CD4-positive, alpha-beta T cell treated with Interleukin-4 for 4 hours (primary cell): ENCODE measurements at regions not wholly inside any gene's neighbourhood (a gene's known extent, or its start where the extent isn't known, plus 50 kb on each side); places are given as distances from the start of the nearest gene placed in this dataset.

Source experiments
- DNase-seq: peaks from one replicate; pipeline ENCODE4 v3.0.0-alpha.2; 2020

DNA sequence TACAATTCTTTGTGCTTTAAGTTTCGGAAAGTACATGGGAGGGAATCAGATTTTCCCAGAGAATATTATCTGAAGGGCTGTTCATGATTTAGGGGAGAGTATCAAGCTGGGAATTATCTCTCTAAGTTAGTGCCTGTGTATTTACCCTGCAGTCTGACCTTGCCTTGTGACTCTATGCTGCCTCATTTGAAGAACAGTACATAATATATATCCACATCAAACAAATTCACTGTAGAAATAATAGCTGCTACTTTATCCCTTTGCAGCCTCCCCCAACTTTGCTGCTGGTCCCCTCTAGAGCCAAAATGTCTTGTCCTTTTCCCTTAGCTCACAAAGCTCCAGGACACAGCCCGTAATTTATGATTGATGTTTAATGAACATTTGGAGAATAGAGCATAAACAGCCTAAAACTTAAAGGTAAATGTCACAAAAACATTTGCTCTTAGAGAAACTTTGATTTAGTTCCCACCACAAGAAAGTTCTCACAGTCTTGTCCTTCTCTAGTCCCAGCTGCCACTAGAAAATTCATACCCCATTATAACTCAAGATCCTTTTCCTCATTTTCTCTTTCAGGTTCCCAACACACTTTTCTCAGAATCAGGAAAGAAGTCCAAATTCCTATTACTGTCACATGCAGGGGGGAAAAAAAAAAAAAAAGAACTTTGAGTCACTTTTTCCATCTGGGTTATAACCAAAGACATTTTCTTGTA is 1009.6 kb downstream of the FLRT2 start:
- DNase-seq = no peak

- DNase-seq = no peak
These were observed 1003.9 kb downstream of the FLRT2 start for GRCh38 chr14:86533834-86534233.

DNA sequence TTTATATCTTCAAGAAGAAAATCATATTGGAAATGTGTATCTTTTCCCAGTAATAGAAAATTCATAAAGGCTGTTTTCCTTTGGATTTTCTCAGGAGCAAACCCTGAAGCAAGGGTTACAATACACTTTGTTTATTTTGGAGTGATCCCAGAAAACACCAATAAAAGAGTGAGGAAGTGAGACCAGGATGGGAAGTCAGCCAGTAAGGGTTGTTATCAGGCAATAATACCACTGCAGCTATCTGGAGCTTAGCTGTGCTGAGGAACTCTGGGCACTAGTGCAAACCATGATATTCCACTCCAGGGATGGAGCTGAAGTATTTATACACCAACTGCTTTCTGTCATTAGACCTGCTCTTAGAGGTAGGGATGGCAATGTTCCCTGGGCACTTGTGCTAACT is 1002.3 kb downstream of the FLRT2 start:
- no peak for DNase-seq

- DNase-seq = no peak
These were observed 1000.5 kb downstream of the FLRT2 start for GRCh38 chr14:86530457-86530856.

GRCh38 chr14:86527312-86527711 is 997.4 kb downstream of the FLRT2 start:
- DNase-seq = no peak

DNA sequence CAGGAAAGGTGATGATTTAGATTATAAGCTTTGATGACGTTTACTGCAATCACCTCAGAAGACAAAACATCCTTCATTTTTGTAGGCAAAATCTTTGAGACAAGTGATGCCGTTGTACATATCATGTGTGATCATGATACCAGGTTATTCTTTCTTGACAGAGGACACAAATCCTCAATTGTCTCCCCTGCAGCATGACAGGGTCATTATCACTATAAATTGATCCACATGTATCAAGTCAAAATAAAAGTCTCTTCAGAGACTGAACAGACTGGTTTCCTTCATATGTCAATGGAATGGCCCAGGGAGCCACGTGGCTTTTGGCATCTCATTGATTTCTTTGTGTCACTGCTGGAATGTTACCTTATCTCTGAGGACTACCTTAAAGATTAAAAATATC is 995.7 kb downstream of the FLRT2 start:
- DNase-seq = no peak

GRCh38 chr14:86521843-86522242 is 991.9 kb downstream of the FLRT2 start:
- DNase-seq = no peak

- DNase-seq = no peak
These were observed 991.2 kb downstream of the FLRT2 start for GRCh38 chr14:86521031-86521730.

DNA sequence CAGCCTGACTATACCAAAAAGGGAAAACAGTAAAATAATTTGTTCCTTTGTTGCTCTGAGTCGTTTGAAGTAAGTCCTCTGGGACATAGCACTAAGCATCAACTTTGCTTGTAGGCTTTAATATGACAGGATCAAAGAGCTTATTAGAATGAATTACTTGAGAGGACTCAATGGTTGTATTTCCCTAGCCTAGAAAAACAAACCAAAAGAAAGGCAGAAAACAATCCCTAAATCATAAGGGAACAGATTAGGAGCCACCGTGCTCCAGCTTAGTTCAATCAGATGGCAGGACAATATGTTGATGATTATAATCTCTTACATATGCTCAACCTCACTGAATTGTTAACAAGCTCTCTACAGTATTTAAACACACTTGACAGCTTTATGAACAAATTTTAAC is 988.4 kb downstream of the FLRT2 start:
- no peak for DNase-seq

DNA sequence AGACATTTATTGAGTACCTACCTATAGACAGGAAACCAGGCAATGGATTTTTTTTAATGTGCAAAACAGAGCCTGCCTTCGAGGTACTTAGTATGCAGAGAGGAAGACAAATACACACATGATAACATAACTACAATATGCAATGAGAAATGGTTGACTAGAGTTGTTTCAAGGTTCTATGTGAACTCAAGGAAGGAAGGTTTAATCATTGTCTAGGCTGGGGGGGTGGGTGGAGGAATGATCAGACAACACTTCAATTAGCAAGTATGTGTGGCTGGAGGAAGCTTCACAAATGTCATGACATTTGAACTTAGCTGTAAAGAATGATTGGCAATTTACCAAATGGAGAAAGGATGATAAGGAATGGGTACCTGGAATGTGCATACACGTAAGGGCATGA is 985.3 kb downstream of the FLRT2 start:
- DNase-seq = no peak

GRCh38 chr14:86513564-86513963 is 983.6 kb downstream of the FLRT2 start:
- DNase-seq = no peak

GRCh38 chr14:86513056-86513455 is 983.1 kb downstream of the FLRT2 start:
- DNase-seq = no peak

- no peak for DNase-seq
These were observed 980.5 kb downstream of the FLRT2 start for GRCh38 chr14:86510491-86510890.

DNA sequence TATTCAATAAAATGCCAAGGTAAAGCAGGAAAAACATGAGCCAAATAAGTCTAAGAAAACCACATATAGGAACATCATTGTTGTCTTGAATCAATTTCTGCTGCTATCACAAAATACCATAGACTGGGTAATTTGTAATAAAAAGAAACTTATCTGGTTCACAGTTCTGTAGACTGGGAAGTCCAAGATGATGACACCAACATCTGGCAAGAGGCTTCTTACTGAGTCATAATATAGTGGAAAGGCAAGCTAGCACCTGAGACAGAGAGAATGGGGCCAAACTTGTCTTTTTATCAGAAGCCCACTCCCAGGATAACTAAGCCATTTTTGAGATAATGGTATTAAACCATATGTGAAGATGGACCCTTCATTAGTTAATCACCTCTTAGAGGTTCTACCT is 975.9 kb downstream of the FLRT2 start:
- no peak for DNase-seq

DNA sequence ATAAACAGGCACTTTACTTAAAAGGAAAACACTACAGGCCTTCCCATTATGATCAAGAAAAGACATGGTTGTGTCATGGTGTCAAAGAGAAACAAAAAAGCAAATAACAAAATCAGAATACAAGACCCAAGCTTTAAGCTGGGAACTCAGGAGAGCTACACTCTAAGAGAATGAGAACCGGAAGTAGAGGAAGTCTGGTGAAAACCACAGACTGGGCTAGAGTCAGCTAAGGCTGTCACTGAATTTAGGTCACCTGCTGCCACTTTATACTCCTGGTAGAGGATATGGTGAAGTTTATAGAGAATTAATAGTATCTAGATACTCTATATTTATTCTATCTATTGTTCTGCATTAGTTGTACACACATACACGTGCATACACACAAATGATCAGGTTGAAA is 971.7 kb downstream of the FLRT2 start:
- peak; percentile 6 for DNase-seq

GRCh38 chr14:86491743-86492142 is 961.8 kb downstream of the FLRT2 start:
- DNase-seq = no peak

- DNase-seq = no peak
These were observed 951.2 kb downstream of the FLRT2 start for GRCh38 chr14:86481104-86481503.

DNA sequence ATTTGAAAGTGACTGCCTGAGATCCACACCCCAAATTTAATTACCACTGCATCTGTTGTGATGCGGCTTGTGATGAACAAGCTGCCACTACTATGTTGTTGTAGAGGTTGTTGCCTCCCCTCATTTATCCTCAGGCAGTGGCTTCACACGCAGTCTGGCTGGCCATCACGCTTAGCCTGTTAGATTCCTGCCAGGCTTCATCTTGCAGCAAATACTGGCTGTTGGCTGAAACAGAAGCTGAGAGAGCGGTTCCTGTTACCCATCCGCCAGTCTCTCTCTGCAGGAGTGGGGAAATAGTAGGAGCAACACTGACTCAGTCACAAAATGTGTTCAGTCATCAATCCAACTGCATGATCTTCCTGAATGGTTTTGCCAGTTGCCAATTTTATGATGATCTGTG is 934.4 kb downstream of the FLRT2 start:
- no peak for DNase-seq

DNA sequence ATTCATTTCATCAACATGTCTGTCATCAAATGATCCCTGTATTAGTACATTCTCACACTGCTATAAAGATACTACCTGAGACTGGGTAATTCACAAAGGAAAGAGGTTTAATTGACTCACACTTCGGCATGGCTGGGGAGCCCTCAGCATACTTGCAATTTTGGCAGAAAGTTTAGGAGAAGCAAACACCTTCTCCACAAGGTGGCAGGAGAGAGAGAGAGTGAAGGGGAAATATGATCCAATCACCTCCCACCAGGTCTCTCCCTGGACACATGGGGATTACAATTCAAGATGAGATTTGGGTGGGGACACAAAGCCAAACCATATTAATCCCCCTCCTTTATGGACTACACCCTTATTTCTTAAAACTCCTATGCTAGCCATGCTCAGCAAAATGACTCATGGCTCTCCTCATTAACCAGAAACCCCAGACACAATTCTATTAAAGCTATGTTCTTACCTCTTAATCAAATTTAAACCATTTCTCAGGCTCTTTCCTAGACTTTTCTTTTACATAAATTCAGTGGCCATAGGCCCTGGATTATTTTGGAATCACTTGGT is 932.3 kb downstream of the FLRT2 start:
- no peak for DNase-seq

DNA sequence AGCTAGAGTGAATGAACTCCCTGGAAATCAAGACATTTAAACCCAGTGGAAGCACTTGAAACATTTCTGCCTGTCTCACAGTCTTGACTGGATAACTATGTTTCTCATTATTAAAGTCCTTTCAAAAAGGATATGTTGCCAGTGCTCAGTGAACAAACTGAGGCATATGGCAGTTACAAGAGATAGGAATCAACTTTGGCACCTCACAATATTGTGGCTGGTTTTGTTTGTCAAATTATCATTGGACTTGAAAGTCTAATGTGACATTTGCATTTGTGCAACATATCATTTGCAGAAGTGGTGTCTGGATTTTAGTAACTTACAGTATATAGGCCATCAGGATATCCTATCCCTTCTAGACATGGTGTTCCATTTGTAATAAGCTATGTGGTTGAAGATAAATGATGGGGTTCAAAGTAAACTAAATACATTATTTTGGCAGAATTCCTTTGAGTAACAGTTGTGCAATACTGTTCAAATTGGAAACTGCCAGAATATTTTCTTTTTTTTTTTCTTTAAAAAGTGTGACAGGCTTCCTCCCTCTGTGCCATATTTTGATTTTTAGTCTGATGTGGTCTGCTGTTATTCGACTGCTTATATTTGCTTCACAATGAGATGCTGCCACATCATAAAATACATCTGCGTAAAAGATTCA is 927.7 kb downstream of the FLRT2 start:
- no peak for DNase-seq

- DNase-seq = no peak
These were observed 920.1 kb downstream of the FLRT2 start for GRCh38 chr14:86450085-86450484.

GRCh38 chr14:86442135-86442534 is 912.2 kb downstream of the FLRT2 start:
- DNase-seq = no peak

DNA sequence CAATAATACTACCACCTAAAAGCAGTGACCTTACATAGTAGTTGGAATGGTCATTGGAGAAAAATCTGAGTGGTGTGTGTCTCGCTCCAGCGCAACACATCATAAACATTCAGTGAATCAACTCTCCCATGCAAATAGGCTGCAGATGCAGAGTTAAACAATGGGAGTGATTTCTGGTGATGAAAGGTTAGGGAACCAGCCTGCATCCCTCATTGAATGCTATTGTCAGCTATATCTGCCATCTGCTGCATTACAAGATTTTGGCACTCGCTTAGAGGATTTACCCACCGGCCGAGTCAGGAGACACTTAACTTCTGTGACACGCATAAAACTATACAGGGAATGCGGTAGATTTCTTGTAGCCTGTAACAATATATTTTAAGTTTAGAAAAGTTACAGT is 900.9 kb downstream of the FLRT2 start:
- no peak for DNase-seq

GRCh38 chr14:86423214-86423613 is 893.3 kb downstream of the FLRT2 start:
- DNase-seq = no peak
